WTC11 (cell line): ENCODE measurements at regions not wholly inside any gene's neighbourhood (a gene's known extent, or its start where the extent isn't known, plus 50 kb on each side); places are given as distances from the start of the nearest gene placed in this dataset.

Experiments used
- ATAC-seq: fragments of 200-7000 bp; cut with Tn5 transposase; 2 replicates; pipeline ENCODE4 v1.10.0; 2021; ENCODE audit warnings: mild to moderate bottlenecking, moderate library complexity
- CTCF ChIA-PET: fragments of 300-600 bp; sonication (Branson Sonifier 250); formaldehyde crosslinking; loops from one replicate; lab custom pipeline; 2021; ENCODE audit warnings: antibody characterized with exemption; lab: Charles Lee
- POLR2A ChIA-PET: fragments of 350-600 bp; sonication (Branson Sonifier 250); formaldehyde crosslinking; loops from one replicate; lab custom pipeline; 2021; ENCODE audit warnings: antibody characterized with exemption; lab: Charles Lee
- DNase-seq: peaks from one replicate; pipeline ENCODE4 v3.0.0; 2021; ENCODE audit warnings: low spot score
- H3K27ac Mint-ChIP-seq: 2 replicates; pipeline ENCODE4 v1.8.0; 2021; ENCODE audit warnings: mixed read lengths
- H3K27me3 Mint-ChIP-seq: 2 replicates; pipeline ENCODE4 v1.8.0; 2021; ENCODE audit warnings: low read depth, mild to moderate bottlenecking, moderate library complexity, mixed read lengths
- H3K36me3 Mint-ChIP-seq: 2 replicates; pipeline ENCODE4 v1.8.0; 2021; ENCODE audit warnings: mixed read lengths
- H3K4me1 Mint-ChIP-seq: 2 replicates; pipeline ENCODE4 v1.8.0; 2022; ENCODE audit warnings: mixed read lengths
- H3K4me3 Mint-ChIP-seq: 2 replicates; pipeline ENCODE4 v1.8.0; 2021; ENCODE audit warnings: mild to moderate bottlenecking, moderate library complexity, mixed read lengths
- H3K9me3 Mint-ChIP-seq: 2 replicates; pipeline ENCODE4 v1.8.0; 2021; ENCODE audit warnings: mixed read lengths
- ATF2 ChIP-seq: sonication (generic); formaldehyde crosslinking; IDR thresholded peaks from 2 replicates; pipeline ENCODE4 v1.8.1; 2022; ENCODE audit warnings: low read depth, missing genetic modification reagents, borderline replicate concordance
- ATF6 ChIP-seq: sonication (generic); formaldehyde crosslinking; IDR thresholded peaks from 2 replicates; pipeline ENCODE4 v1.8.1; 2023; ENCODE audit warnings: mild to moderate bottlenecking, missing genetic modification reagents
- E2F1 ChIP-seq: sonication (generic); formaldehyde crosslinking; IDR thresholded peaks from 2 replicates; pipeline ENCODE4 v1.8.0; 2022; ENCODE audit warnings: mild to moderate bottlenecking, missing genetic modification reagents
- EMX1 ChIP-seq: fragments of 250-450 bp; sonication (Bioruptor Pico); IDR thresholded peaks from 2 replicates; pipeline ENCODE4 v1.8.0; 2021; ENCODE audit warnings: mild to moderate bottlenecking
- ESRRA ChIP-seq: sonication (generic); formaldehyde crosslinking; IDR thresholded peaks from 2 replicates; pipeline ENCODE4 v1.8.1; 2022; ENCODE audit warnings: mild to moderate bottlenecking, missing genetic modification reagents, borderline replicate concordance
- MLX ChIP-seq: sonication (generic); formaldehyde crosslinking; IDR thresholded peaks from 2 replicates; pipeline ENCODE4 v1.8.1; 2023; ENCODE audit warnings: mild to moderate bottlenecking, missing genetic modification reagents, moderate library complexity
- PRDM15 ChIP-seq: sonication (generic); formaldehyde crosslinking; IDR thresholded peaks from 2 replicates; pipeline ENCODE4 v1.8.0; 2022; ENCODE audit warnings: missing genetic modification reagents
- RORB ChIP-seq: fragments of 250-450 bp; sonication (Bioruptor Pico); IDR thresholded peaks from 2 replicates; pipeline ENCODE4 v1.9.0; 2021; ENCODE audit warnings: mild to moderate bottlenecking
- TEAD1 ChIP-seq: sonication (generic); formaldehyde crosslinking; IDR thresholded peaks from 2 replicates; pipeline ENCODE4 v1.8.0; 2022; ENCODE audit warnings: mild to moderate bottlenecking, missing genetic modification reagents
- ZBTB43 ChIP-seq: sonication (generic); formaldehyde crosslinking; IDR thresholded peaks from 2 replicates; pipeline ENCODE4 v1.8.1; 2023; ENCODE audit warnings: mild to moderate bottlenecking, missing genetic modification reagents
- ZMAT4 ChIP-seq: fragments of 250-450 bp; sonication (Bioruptor Pico); IDR thresholded peaks from 2 replicates; pipeline ENCODE4 v1.9.0; 2021; ENCODE audit warnings: mild to moderate bottlenecking
- ZNF138 ChIP-seq: sonication (generic); formaldehyde crosslinking; conservative IDR thresholded peaks from 2 replicates; pipeline ENCODE4 v1.8.1; 2022; ENCODE audit warnings: mild to moderate bottlenecking, moderate library complexity, missing genetic modification reagents
- ZNF219 ChIP-seq: sonication (generic); formaldehyde crosslinking; IDR thresholded peaks from 2 replicates; pipeline ENCODE4 v1.8.0; 2023; ENCODE audit warnings: missing genetic modification reagents, mild to moderate bottlenecking, borderline replicate concordance
- ZNF423 ChIP-seq: fragments of 250-450 bp; sonication (Bioruptor Pico); IDR thresholded peaks from 2 replicates; pipeline ENCODE4 v2.1.2; 2022; ENCODE audit warnings: mild to moderate bottlenecking, moderate library complexity
- ZNF425 ChIP-seq: fragments of 250-450 bp; sonication (Bioruptor Pico); conservative IDR thresholded peaks from 2 replicates; pipeline ENCODE4 v1.9.0; 2021; ENCODE audit warnings: mild to moderate bottlenecking

- TF ChIP-seq ZNF219 (CRISPR knock-in tag) (no peak), E2F1 (CRISPR knock-in tag) (no peak), PRDM15 (CRISPR knock-in tag) (no peak), EMX1 (CRISPR knock-in tag) (no peak)
Measured at GRCh38 chr16:6124136-6124535, 1026.5 kb upstream of the EEF2KMT start (continued).

GRCh38 chr16:6122401-6122800 is 1024.8 kb upstream of the EEF2KMT start:
- Mint-ChIP-seq H3K27me3 (0 out of 2 replicates have a peak, but pooled peaks cover 4% of the 10 kb centered on the region), H3K9me3 (peaks cover 80% of the 10 kb centered on the region), H3K27ac (no peak overlapping the region), H3K4me3 (no peak overlapping the region), H3K36me3 (peaks cover 71% of the 10 kb centered on the region), H3K4me1 (no peaks in the 10 kb centered on the region)
- no peak for ATAC-seq
- DNase-seq, result no peak
- TF ChIP-seq ATF2, result no peak
- TF ChIP-seq ATF6 (CRISPR knock-in tag), result no peak
- TF ChIP-seq ZNF425 (CRISPR knock-in tag), result no peak
- TF ChIP-seq ZNF423 (CRISPR knock-in tag), result no peak
- ChIA-PET CTCF (no interaction called here), POLR2A (no interaction called here)

GRCh38 chr16:6114691-6115090 is 1017.1 kb upstream of the EEF2KMT start:
- Mint-ChIP-seq H3K4me3 (no peak overlapping the region), H3K27me3 (peaks cover 2% of the 10 kb centered on the region; the same call in 1 of the 2 replicates), H3K4me1 (no peaks in the 10 kb centered on the region), H3K27ac (no peak overlapping the region), H3K36me3 (peaks cover 81% of the 10 kb centered on the region), H3K9me3 (peaks cover 87% of the 10 kb centered on the region)
- ChIA-PET POLR2A (no interaction called here), CTCF (no interaction called here)
- ATAC-seq (no peak), DNase-seq (no peak)
- TF ChIP-seq MLX (CRISPR knock-in tag) (no peak), ATF6 (CRISPR knock-in tag) (no peak), ZMAT4 (CRISPR knock-in tag) (no peak), ZBTB43 (CRISPR knock-in tag) (no peak), ZNF138 (no peak), ESRRA (CRISPR knock-in tag) (no peak), TEAD1 (CRISPR knock-in tag) (no peak), ZNF425 (CRISPR knock-in tag) (no peak), RORB (CRISPR knock-in tag) (no peak)
